ENCODE measurements at regions not wholly inside any gene's neighbourhood (a gene's known extent, or its start where the extent isn't known, plus 50 kb on each side); places are given as distances from the start of the nearest gene placed in this dataset.

GRCh38 chr2:13676269-13676668, 956.2 kb upstream of the LRATD1 start:
- TF ChIP-seq CTCF (IDR thresholded peaks at IDR 0.05): no peak
- no peak for TF ChIP-seq POLR2A (IDR thresholded peaks at IDR 0.05)

Data from Peyer's patch (tissue), 4 donors.